ENCODE measurements at regions not wholly inside any gene's neighbourhood (a gene's known extent, or its start where the extent isn't known, plus 50 kb on each side); places are given as distances from the start of the nearest gene placed in this dataset.

DNA sequence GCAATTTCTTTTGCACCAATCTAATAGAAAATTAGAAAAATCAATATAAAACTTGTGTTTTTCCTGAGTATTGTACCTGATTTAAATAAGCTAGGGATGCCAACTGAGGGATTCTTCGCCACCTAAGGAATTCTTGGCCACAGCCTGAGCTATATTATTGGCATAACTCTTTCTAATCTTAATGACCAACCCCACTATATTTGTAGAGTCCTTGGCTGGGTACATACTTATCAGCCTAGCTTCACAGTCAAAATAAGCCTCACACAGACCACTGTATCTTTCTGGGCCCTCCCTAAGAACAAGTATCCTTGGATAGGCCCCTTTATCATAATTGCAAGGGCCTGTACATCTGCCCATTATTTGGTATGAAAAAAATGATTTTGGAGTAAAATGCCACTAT, 247.1 kb downstream of the DUSP6 start:
- TF ChIP-seq, protein P1, sequence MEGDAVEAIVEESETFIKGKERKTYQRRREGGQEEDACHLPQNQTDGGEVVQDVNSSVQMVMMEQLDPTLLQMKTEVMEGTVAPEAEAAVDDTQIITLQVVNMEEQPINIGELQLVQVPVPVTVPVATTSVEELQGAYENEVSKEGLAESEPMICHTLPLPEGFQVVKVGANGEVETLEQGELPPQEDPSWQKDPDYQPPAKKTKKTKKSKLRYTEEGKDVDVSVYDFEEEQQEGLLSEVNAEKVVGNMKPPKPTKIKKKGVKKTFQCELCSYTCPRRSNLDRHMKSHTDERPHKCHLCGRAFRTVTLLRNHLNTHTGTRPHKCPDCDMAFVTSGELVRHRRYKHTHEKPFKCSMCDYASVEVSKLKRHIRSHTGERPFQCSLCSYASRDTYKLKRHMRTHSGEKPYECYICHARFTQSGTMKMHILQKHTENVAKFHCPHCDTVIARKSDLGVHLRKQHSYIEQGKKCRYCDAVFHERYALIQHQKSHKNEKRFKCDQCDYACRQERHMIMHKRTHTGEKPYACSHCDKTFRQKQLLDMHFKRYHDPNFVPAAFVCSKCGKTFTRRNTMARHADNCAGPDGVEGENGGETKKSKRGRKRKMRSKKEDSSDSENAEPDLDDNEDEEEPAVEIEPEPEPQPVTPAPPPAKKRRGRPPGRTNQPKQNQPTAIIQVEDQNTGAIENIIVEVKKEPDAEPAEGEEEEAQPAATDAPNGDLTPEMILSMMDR (conservative IDR thresholded peaks at IDR 0.05; ENCODE audit: low read depth, low read length): no peak
- no peak overlapping the region for H3K4me3 ChIP-seq (ENCODE audit: low read depth, low read length)
- DNase-seq (ENCODE audit: low read depth): no peak

DNA sequence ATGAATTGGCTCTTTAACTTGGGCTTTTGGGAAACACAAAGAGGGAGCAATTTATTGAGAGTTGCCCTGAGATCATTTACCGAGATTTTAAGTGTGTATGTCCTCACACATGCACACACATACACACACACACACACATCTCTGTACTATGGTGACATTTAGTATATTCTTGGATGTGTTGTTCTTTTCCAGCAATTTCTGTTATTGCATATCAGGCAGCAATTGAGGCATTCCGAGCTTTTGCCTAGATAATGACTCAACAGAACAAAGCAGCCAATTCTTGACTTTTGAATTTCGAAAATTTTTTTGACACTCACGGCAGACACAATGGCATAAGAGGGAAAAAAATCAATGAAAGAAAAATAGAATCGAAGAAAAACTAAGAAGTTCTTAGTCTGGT, 248.5 kb downstream of the DUSP6 start:
- no peak overlapping the region for H3K4me3 ChIP-seq (ENCODE audit: low read depth, low read length)
- DNase-seq (ENCODE audit: low read depth): no peak
- TF ChIP-seq, protein P1 (conservative IDR thresholded peaks at IDR 0.05; ENCODE audit: low read depth, low read length): no peak

DNA sequence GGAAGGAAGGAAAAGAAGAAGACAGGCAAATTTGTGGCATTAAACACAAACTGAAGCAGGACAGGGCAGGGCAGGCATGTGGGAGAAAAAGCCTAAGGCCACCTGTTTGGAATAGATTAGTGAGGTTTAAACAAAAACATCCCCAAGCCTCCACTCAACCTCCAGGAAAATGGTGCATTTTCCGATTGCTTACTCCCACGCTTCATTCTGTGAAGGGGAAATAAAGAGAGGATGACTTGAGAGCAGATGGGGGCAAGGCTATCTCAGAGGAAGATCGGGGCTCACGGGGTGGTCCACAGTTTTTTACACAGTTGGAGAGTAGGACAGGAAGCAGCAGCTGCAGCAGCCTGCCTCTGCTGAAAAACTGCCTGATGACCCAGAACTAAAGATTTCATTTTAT, 250.9 kb downstream of the DUSP6 start:
- no peak for DNase-seq (ENCODE audit: low read depth)
- no peak overlapping the region for H3K4me3 ChIP-seq (ENCODE audit: low read depth, low read length)
- TF ChIP-seq, protein P1 (conservative IDR thresholded peaks at IDR 0.05; ENCODE audit: low read depth, low read length): no peak

DNA sequence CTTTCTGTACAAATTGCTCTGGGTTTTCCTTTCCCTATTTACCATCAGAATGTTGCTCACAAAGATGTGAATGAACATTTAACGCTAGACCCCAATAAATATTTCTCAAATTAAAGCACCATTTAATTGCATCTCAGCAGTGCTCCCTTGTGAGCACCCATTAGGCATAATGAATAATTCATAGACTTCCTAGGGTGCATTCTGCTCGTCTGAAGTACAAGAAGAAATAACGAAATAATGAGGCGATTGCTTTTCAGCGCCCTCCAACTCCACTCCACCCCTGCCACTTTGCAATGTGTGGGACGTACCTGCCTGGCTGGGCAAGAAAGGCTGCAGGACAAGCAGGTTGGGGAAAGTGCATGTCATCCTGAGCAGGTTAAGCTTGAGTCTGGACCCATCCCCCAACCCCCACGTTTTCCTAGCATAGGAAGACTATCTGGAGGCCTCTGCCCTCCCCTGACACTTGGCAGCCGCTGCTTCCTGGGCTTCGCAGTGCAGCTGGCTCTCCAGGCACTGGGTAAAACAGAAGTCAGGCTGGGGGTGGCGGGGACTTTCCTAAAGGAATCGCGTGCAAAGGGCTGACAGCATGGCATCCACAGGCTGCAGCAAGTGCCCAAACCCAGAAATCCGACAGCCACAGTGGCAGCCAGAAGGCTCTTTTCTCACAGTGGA, 253.7 kb downstream of the DUSP6 start:
- TF ChIP-seq, protein P1 (conservative IDR thresholded peaks at IDR 0.05; ENCODE audit: low read depth, low read length): no peak
- no peak for DNase-seq (ENCODE audit: low read depth)
- no peak overlapping the region for H3K4me3 ChIP-seq (ENCODE audit: low read depth, low read length)

DNA sequence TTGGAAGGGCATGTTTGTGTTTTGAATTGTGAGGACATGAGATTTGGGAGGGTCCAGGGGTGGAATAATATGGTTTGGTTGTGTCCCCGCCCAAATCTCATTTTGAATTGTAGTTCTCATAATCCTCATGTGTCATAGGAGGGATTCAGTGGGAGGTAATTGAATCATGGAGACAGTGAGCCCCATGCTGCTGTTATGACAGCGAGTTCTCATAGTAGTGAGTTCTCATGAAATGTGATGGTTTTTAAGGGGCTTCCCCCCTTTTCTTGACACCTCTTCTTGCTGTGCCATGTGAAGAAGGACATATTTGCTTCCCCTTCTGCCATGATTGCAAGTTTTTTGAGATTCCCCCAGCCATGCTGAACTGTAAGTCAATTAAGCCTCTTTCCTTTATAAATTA, 260.0 kb downstream of the DUSP6 start:
- TF ChIP-seq, protein P1 (conservative IDR thresholded peaks at IDR 0.05; ENCODE audit: low read depth, low read length): no peak
- no peak for DNase-seq (ENCODE audit: low read depth)
- no peak overlapping the region for H3K4me3 ChIP-seq (ENCODE audit: low read depth, low read length)

DNA sequence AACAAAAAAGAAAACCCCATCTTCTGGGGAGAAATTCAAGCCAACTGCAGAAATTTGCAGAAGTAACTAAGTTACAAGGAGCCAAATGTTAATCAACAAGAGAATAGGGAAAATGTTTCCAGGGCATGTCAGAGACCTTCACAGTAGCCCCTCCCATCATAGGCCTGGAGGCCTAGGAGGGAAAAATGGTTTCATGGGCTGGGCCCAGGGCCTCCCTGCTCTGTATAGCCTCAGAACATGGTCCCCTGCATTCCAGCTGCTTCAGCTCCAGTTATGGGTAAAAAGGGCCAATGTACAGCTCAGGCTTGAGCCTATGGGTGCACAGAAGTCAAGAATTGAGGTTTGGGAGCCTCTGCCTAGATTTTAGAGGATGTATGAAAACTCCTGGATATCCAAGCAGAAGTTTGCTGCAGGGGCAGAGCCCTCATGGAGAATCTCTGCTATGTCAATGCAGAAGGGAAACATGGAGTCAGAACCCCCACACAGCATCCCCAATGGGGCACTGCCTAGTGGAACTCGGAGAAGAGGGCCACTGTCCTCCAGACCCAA, 260.9 kb downstream of the DUSP6 start:
- no peak for DNase-seq (ENCODE audit: low read depth)
- no peak overlapping the region for H3K4me3 ChIP-seq (ENCODE audit: low read depth, low read length)
- TF ChIP-seq, protein P1 (conservative IDR thresholded peaks at IDR 0.05; ENCODE audit: low read depth, low read length): no peak

DNA sequence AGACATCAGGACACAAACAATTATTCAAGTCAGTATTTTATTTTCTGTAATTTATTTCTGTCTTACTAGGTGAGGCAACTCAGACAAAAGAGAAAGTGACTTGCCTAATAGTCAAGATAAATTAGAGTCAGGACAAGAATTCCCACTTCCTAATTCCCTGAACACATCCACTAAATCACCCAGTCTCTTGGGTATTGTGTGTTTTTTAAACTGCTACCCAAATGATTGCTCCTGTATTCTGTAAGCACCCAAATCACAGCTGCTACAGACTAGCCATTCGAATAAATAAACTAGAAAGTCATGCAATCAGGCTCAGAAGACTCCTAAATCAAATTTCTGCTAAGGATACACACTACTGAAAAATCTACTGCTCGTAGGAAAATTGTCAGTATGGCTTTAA, 263.0 kb downstream of the DUSP6 start:
- TF ChIP-seq, protein P1 (conservative IDR thresholded peaks at IDR 0.05; ENCODE audit: low read depth, low read length): no peak
- H3K4me3 ChIP-seq (ENCODE audit: low read depth, low read length): no peak overlapping the region
- DNase-seq (ENCODE audit: low read depth): no peak
